ENCODE measurements at regions not wholly inside any gene's neighbourhood (a gene's known extent, or its start where the extent isn't known, plus 50 kb on each side); places are given as distances from the start of the nearest gene placed in this dataset.
"Not testable (repeated sequence)": the region's sequence is repeated elsewhere in the genome, so short reads cannot be mapped to it uniquely, and the experiment has no call there.

- ChIA-PET POLR2A (no interaction called here), CTCF (no interaction called here)
- no peaks in the 10 kb centered on the region for H3K27me3 ChIP-seq (ENCODE audit: control insufficient read depth, insufficient read depth, low read length)
- H3K4me3 ChIP-seq (ENCODE audit: low read depth, low read length): no peak overlapping the region
- no peaks in the 10 kb centered on the region for H3K36me3 ChIP-seq (ENCODE audit: control insufficient read depth, insufficient read depth, low read length)
- TF ChIP-seq, protein P1, sequence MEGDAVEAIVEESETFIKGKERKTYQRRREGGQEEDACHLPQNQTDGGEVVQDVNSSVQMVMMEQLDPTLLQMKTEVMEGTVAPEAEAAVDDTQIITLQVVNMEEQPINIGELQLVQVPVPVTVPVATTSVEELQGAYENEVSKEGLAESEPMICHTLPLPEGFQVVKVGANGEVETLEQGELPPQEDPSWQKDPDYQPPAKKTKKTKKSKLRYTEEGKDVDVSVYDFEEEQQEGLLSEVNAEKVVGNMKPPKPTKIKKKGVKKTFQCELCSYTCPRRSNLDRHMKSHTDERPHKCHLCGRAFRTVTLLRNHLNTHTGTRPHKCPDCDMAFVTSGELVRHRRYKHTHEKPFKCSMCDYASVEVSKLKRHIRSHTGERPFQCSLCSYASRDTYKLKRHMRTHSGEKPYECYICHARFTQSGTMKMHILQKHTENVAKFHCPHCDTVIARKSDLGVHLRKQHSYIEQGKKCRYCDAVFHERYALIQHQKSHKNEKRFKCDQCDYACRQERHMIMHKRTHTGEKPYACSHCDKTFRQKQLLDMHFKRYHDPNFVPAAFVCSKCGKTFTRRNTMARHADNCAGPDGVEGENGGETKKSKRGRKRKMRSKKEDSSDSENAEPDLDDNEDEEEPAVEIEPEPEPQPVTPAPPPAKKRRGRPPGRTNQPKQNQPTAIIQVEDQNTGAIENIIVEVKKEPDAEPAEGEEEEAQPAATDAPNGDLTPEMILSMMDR (IDR thresholded peaks at IDR 0.05; ENCODE audit: insufficient read depth, low read depth, low read length): no peak
- DNase-seq (ENCODE audit: low read depth): no peak
These were observed 172.4 kb upstream of the PCDH9 start for GRCh38 chr13:67402546-67402945.

DNA sequence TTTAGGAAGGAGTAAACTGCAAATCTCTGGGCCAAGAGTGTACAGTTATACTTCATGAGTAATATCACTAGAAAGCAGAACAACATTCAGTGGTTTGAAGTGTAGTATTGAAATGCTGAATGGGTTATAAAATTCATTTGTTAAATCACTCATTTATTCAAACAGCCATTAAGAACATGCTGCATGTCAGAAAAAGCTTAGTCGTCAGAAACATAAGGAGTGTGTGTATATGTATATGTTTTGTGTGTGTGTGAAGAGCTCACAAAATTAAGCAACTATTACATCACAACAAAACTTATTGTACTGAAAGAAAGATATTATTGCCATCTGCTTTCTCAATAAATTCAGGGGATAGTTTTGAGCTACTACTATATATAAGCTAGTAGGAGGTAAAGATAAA is 165.4 kb upstream of the PCDH9 start:
- CTCF ChIA-PET: no interaction called here
- H3K27me3 ChIP-seq (ENCODE audit: control insufficient read depth, insufficient read depth, low read length): no peaks in the 10 kb centered on the region
- DNase-seq (ENCODE audit: low read depth): no peak
- H3K4me3 ChIP-seq (ENCODE audit: low read depth, low read length): no peak overlapping the region
- POLR2A ChIA-PET: no interaction called here
- H3K36me3 ChIP-seq (ENCODE audit: control insufficient read depth, insufficient read depth, low read length): no peaks in the 10 kb centered on the region
- TF ChIP-seq, protein P1 (IDR thresholded peaks at IDR 0.05; ENCODE audit: insufficient read depth, low read depth, low read length): no peak

GRCh38 chr13:67392014-67392413 is 161.9 kb upstream of the PCDH9 start:
- DNase-seq (ENCODE audit: low read depth): no peak
- ChIA-PET CTCF (no interaction called here), POLR2A (no interaction called here)
- Histone ChIP-seq H3K27me3 (ENCODE audit: control insufficient read depth, insufficient read depth, low read length) (no peaks in the 10 kb centered on the region), H3K36me3 (ENCODE audit: control insufficient read depth, insufficient read depth, low read length) (no peaks in the 10 kb centered on the region), H3K4me3 (ENCODE audit: low read depth, low read length) (no peak overlapping the region)
- TF ChIP-seq, protein P1 (IDR thresholded peaks at IDR 0.05; ENCODE audit: insufficient read depth, low read depth, low read length): no peak

- DNase-seq (ENCODE audit: low read depth): no peak
- no peak overlapping the region for H3K4me3 ChIP-seq (ENCODE audit: low read depth, low read length)
- POLR2A ChIA-PET: no interaction called here
- TF ChIP-seq, protein P1 (IDR thresholded peaks at IDR 0.05; ENCODE audit: insufficient read depth, low read depth, low read length): no peak
- CTCF ChIA-PET: no interaction called here
- no peaks in the 10 kb centered on the region for H3K27me3 ChIP-seq (ENCODE audit: control insufficient read depth, insufficient read depth, low read length)
- no peaks in the 10 kb centered on the region for H3K36me3 ChIP-seq (ENCODE audit: control insufficient read depth, insufficient read depth, low read length)
These were observed 160.4 kb upstream of the PCDH9 start for GRCh38 chr13:67390462-67391086.

DNA sequence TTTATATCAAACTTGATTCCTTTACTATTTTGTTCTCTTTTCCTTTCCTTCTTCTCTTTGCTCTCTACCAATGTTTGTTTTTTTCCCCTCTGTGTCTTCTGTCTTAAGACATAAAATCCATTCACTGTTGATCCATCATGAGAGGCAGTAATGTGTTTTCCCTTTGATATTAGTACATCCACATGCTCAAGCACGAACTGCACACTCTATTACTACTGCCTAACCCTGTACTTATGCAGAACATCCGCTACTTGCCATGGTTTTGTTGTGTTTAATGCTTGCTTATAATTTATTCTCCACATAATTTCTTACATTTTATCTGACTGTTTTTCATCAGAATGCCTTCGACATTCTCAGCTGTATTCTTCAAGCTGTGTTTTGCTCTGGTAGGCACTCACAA is 159.0 kb upstream of the PCDH9 start:
- H3K36me3 ChIP-seq (ENCODE audit: control insufficient read depth, insufficient read depth, low read length): no peaks in the 10 kb centered on the region
- POLR2A ChIA-PET: no interaction called here
- TF ChIP-seq, protein P1 (IDR thresholded peaks at IDR 0.05; ENCODE audit: insufficient read depth, low read depth, low read length): no peak
- H3K4me3 ChIP-seq (ENCODE audit: low read depth, low read length): no peak overlapping the region
- no peaks in the 10 kb centered on the region for H3K27me3 ChIP-seq (ENCODE audit: control insufficient read depth, insufficient read depth, low read length)
- no peak for DNase-seq (ENCODE audit: low read depth)
- CTCF ChIA-PET: no interaction called here

DNA sequence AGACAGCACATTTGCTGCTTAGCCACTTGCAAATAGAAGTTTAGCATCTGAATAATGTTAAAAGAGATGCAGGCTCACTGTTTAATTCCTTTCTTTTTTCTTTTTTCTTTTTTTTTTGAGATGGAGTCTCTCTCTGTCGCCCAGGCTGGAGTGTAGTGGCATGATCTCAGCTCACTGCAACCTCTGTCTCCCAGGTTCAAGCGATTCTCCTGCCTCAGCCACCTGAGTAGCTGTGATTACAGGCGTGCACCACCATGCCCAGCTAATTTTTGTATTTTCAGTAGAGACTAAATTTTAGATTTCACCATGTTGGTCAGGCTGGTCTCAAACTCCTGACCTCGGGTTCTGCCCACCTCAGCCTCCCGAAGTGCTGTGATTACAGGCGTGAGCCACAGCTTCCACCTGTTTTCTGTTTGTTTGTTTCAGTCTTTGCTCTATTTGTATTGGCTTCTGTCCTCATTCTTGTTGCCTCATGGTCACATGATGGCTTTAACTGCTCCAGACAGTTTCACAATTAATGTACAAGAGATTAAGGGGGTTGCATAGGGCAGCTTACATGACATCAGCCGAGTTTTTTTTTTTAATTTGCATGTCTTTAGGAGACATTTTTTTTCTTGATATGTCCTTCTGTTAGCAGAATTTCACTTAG is 153.1 kb upstream of the PCDH9 start:
- H3K27me3 ChIP-seq (ENCODE audit: control insufficient read depth, insufficient read depth, low read length); POLR2A ChIA-PET; CTCF ChIA-PET; H3K36me3 ChIP-seq (ENCODE audit: control insufficient read depth, insufficient read depth, low read length); DNase-seq (ENCODE audit: low read depth); H3K4me3 ChIP-seq (ENCODE audit: low read depth, low read length): not testable (repeated sequence)

Measured in BJ (cell line).